GM12878 (cell line): ENCODE measurements at regions not wholly inside any gene's neighbourhood (a gene's known extent, or its start where the extent isn't known, plus 50 kb on each side); places are given as distances from the start of the nearest gene placed in this dataset.

Experiments
- ATAC-seq: fragments of 200-7000 bp; cut with Tn5 transposase; 3 replicates; pipeline ENCODE4 v1.9.1; 2020; ENCODE audit warnings: mild to moderate bottlenecking, moderate library complexity
- BruUV-seq: library from RNA; stranded (reverse); fragments of 400-500 nt; replicated peaks from 2 replicates; lab custom pipeline; 2021; lab: Mats Ljungman, UMichigan
- CTCF ChIA-PET: fragments of 300-600 bp; sonication (Branson Sonifier 250); formaldehyde crosslinking; extraction: SDS; loops from one replicate; lab custom pipeline; 2021; ENCODE audit warnings: inconsistent platforms; lab: Yijun Ruan, JAX
- POLR2A ChIA-PET: fragments of 350-600 bp; formaldehyde crosslinking; extraction: SDS; loops from one replicate; lab custom pipeline; 2021; ENCODE audit warnings: inconsistent platforms; lab: Charles Lee
- RAD21 ChIA-PET: fragments of 300-600 bp; sonication (Branson Sonifier 250); formaldehyde crosslinking; loops from one replicate; lab custom pipeline; 2023; ENCODE audit warnings: antibody characterized with exemption; ENCODE audit not compliant: unreplicated experiment; lab: Charles Lee
- SMC1A ChIA-PET: fragments of 300-600 bp; sonication (Branson Sonifier 250); formaldehyde crosslinking; loops from one replicate; lab custom pipeline; 2023; ENCODE audit not compliant: unreplicated experiment, uncharacterized antibody; lab: Charles Lee
- DNase-seq: peaks from one replicate; pipeline ENCODE4 v3.0.0-alpha.2; 2011; ENCODE audit warnings: low read depth, low spot score
- FAIRE-seq: peaks from 3 replicates; lab custom pipeline; 2011; peaks lifted over from hg19 to GRCh38; lab: Jason Lieb, UNC
- H2AFZ ChIP-seq: 2 replicates; pipeline ENCODE4 v1.6.0; 2011; ENCODE audit warnings: low read depth, low read length, control low read depth; ENCODE audit not compliant: control insufficient read depth
- H3K27ac ChIP-seq: 2 replicates; pipeline ENCODE4 v1.5.1; 2011; ENCODE audit warnings: control low read depth; ENCODE audit not compliant: control insufficient read depth, insufficient read depth
- H3K27me3 ChIP-seq, 2 experiments: replicated peaks in 1 of 2; 2 replicates each; pipeline versions ENCODE4 v1.6.0 to v1.6.1; 2011; ENCODE audit warnings: low read length in 1 of 2; ENCODE audit not compliant: control insufficient read depth in 2 of 2, insufficient read depth in 2 of 2
- H3K36me3 ChIP-seq, 2 experiments: 2 replicates each; pipeline ENCODE4 v1.5.1; 2011; ENCODE audit warnings: low read length in 1 of 2; ENCODE audit not compliant: control insufficient read depth in 2 of 2, insufficient read depth in 2 of 2
- H3K4me1 ChIP-seq: 2 replicates; pipeline ENCODE4 v1.6.1; 2011; ENCODE audit warnings: mild to moderate bottlenecking, low read length, moderate library complexity, mixed read lengths; ENCODE audit not compliant: control insufficient read depth, insufficient read depth
- H3K4me2 ChIP-seq: 2 replicates; pipeline ENCODE4 v1.6.0; 2011; ENCODE audit warnings: control low read depth; ENCODE audit not compliant: control insufficient read depth, insufficient read depth
- H3K4me3 ChIP-seq: fragments of 200-600 bp; sonication (generic); 2 replicates; pipeline ENCODE4 v1.5.1; 2016
- H3K79me2 ChIP-seq: 2 replicates; pipeline ENCODE4 v1.6.0; 2011; ENCODE audit warnings: low read length; ENCODE audit not compliant: control insufficient read depth, insufficient read depth
- H3K9ac ChIP-seq: 2 replicates; pipeline ENCODE4 v1.8.0; 2011; ENCODE audit warnings: low read length, control low read depth, mixed read lengths; ENCODE audit not compliant: control insufficient read depth, insufficient read depth
- H3K9me3 ChIP-seq: replicated peaks from 3 replicates; pipeline ENCODE4 v1.5.1; 2011; ENCODE audit warnings: mild to moderate bottlenecking, low read length; ENCODE audit not compliant: control insufficient read depth, insufficient read depth
- H4K20me1 ChIP-seq: 2 replicates; pipeline ENCODE4 v1.6.0; 2011; ENCODE audit not compliant: control insufficient read depth, insufficient read depth
- BHLHE40 ChIP-seq, 2 experiments: fragments of 450-650 bp in 1 of 2; IDR thresholded peaks; 2 replicates each; pipeline ENCODE4 v1.6.1; 2011 to 2017; ENCODE audit warnings: low read depth in 2 of 2, borderline replicate concordance in 1 of 2, improper control_type of control experiment in 1 of 2, low read length in 1 of 2, mild to moderate bottlenecking in 1 of 2
- CEBPB ChIP-seq, 2 experiments: fragments of 150-350 bp in 1 of 2; IDR thresholded peaks; 2 replicates each; pipeline ENCODE4 v1.6.1; 2012 to 2014; ENCODE audit warnings: low read depth in 2 of 2, low read length in 2 of 2, borderline replicate concordance in 1 of 2, inconsistent platforms in 1 of 2
- HCFC1 ChIP-seq: fragments of 150-350 bp; IDR thresholded peaks from 2 replicates; pipeline ENCODE4 v1.6.1; 2014; ENCODE audit warnings: low read length
- MLLT1 ChIP-seq: fragments of 450-650 bp; IDR thresholded peaks from 2 replicates; pipeline ENCODE4 v1.6.1; 2016; ENCODE audit warnings: mild to moderate bottlenecking
- NFYA ChIP-seq: IDR thresholded peaks from 2 replicates; pipeline ENCODE4 v1.6.1; 2011; ENCODE audit warnings: low read depth, mild to moderate bottlenecking, low read length, improper control_type of control experiment, borderline replicate concordance
- PRDM15 ChIP-seq: fragments of 450-650 bp; formaldehyde crosslinking; IDR thresholded peaks from 2 replicates; pipeline ENCODE4 v1.4.0; 2020; ENCODE audit warnings: mild to moderate bottlenecking, moderate library complexity
- SP1 ChIP-seq: IDR thresholded peaks from one replicate; pipeline ENCODE4 v1.6.1; 2011; ENCODE audit warnings: low read depth, low read length
- in situ Hi-C: fragments of 300-500 bp; cut with MboI; formaldehyde crosslinking; loops from 9 replicates; pipeline ENCODE4 v1.14.3; 2018; ENCODE audit warnings: mixed read lengths
- intact Hi-C: fragments of 100-400 bp; cut with micrococcal nuclease; formaldehyde crosslinking; loops from one replicate; pipeline ENCODE4 v1.14.2; 2022; ENCODE audit not compliant: unreplicated experiment
- TF ChIP-seq, protein P1 (sequence below): IDR thresholded peaks from 2 replicates; pipeline ENCODE4 v1.6.1; 2012; ENCODE audit warnings: improper control_type of control experiment, low read depth, low read length; ENCODE audit not compliant: insufficient replicate concordance

- no peak for ATAC-seq
- SMC1A ChIA-PET, result interaction anchor here (0.6 kb wide), 1 partner anchor 681 kb away, joined by 3 read pairs; no protein-coding TSS in a partner anchor
These were observed 129.8 kb downstream of the BUB3 start for GRCh38 chr10:123284022-123284421.

More at GRCh38 chr10:123284022-123284421, 129.8 kb downstream of the BUB3 start:
- no peaks in the 10 kb centered on the region for H3K27me3 ChIP-seq
- H3K79me2 ChIP-seq, result no peaks in the 10 kb centered on the region
- FAIRE-seq (no peak), DNase-seq (no peak)
- no peaks in the 10 kb centered on the region for H4K20me1 ChIP-seq
- RAD21 ChIA-PET, result no interaction called here
- H3K36me3 ChIP-seq, result no peaks in the 10 kb centered on the region
- POLR2A ChIA-PET, result no interaction called here
- intact Hi-C loops, result no loop called here
- H3K9ac ChIP-seq, result no peak overlapping the region
- H3K4me2 ChIP-seq, result no peak overlapping the region
- no peak overlapping the region for H3K4me3 ChIP-seq
- H3K27ac ChIP-seq, result no peak overlapping the region
- no TSS peak for BruUV-seq
- TF ChIP-seq SP1, result no peak
- no peak for TF ChIP-seq CEBPB (IDR thresholded peaks at IDR 0.05; ENCODE audit: borderline replicate concordance in 1 of 2, low read depth in 2 of 2, low read length in 2 of 2)
- TF ChIP-seq BHLHE40 (IDR thresholded peaks at IDR 0.05; ENCODE audit: borderline replicate concordance in 1 of 2, low read depth in 2 of 2, low read length in 1 of 2), result no peak
- TF ChIP-seq PRDM15 (CRISPR knock-in tag), result no peak
- TF ChIP-seq, protein P1, sequence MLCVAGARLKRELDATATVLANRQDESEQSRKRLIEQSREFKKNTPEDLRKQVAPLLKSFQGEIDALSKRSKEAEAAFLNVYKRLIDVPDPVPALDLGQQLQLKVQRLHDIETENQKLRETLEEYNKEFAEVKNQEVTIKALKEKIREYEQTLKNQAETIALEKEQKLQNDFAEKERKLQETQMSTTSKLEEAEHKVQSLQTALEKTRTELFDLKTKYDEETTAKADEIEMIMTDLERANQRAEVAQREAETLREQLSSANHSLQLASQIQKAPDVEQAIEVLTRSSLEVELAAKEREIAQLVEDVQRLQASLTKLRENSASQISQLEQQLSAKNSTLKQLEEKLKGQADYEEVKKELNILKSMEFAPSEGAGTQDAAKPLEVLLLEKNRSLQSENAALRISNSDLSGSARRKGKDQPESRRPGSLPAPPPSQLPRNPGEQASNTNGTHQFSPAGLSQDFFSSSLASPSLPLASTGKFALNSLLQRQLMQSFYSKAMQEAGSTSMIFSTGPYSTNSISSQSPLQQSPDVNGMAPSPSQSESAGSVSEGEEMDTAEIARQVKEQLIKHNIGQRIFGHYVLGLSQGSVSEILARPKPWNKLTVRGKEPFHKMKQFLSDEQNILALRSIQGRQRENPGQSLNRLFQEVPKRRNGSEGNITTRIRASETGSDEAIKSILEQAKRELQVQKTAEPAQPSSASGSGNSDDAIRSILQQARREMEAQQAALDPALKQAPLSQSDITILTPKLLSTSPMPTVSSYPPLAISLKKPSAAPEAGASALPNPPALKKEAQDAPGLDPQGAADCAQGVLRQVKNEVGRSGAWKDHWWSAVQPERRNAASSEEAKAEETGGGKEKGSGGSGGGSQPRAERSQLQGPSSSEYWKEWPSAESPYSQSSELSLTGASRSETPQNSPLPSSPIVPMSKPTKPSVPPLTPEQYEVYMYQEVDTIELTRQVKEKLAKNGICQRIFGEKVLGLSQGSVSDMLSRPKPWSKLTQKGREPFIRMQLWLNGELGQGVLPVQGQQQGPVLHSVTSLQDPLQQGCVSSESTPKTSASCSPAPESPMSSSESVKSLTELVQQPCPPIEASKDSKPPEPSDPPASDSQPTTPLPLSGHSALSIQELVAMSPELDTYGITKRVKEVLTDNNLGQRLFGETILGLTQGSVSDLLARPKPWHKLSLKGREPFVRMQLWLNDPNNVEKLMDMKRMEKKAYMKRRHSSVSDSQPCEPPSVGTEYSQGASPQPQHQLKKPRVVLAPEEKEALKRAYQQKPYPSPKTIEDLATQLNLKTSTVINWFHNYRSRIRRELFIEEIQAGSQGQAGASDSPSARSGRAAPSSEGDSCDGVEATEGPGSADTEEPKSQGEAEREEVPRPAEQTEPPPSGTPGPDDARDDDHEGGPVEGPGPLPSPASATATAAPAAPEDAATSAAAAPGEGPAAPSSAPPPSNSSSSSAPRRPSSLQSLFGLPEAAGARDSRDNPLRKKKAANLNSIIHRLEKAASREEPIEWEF, result no peak
- no peak for TF ChIP-seq HCFC1
- TF ChIP-seq NFYA, result no peak
- TF ChIP-seq MLLT1, result no peak
- H2AFZ ChIP-seq, result no peak overlapping the region
- H3K9me3 ChIP-seq, result no peaks in the 10 kb centered on the region; the same call in 2 of the 3 replicates
- in situ Hi-C loops, result no loop called here
- CTCF ChIA-PET, result no interaction called here
- no peaks in the 10 kb centered on the region for H3K4me1 ChIP-seq
